ENCODE measurements at regions not wholly inside any gene's neighbourhood (a gene's known extent, or its start where the extent isn't known, plus 50 kb on each side); places are given as distances from the start of the nearest gene placed in this dataset.

DNA sequence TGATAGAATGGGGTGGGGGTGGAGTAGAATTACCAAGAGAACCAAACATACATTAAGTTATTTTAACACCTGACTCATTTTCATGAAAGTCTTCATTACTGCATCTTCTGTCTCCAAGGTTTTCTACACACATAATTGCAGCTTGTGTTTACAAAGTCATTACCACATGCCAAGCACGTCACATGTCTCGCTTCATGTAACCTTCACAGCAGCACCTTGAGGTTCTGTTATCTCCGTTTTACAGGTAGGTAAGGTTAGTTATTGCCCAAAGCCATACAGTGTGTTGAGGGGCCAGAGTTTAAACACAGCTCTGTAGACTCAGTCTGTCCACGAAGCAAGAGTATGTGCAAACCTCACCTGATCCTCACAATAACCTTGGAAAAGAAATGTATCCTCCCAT is 64.3 kb upstream of the RBM19 start:
- TF ChIP-seq, protein P1, sequence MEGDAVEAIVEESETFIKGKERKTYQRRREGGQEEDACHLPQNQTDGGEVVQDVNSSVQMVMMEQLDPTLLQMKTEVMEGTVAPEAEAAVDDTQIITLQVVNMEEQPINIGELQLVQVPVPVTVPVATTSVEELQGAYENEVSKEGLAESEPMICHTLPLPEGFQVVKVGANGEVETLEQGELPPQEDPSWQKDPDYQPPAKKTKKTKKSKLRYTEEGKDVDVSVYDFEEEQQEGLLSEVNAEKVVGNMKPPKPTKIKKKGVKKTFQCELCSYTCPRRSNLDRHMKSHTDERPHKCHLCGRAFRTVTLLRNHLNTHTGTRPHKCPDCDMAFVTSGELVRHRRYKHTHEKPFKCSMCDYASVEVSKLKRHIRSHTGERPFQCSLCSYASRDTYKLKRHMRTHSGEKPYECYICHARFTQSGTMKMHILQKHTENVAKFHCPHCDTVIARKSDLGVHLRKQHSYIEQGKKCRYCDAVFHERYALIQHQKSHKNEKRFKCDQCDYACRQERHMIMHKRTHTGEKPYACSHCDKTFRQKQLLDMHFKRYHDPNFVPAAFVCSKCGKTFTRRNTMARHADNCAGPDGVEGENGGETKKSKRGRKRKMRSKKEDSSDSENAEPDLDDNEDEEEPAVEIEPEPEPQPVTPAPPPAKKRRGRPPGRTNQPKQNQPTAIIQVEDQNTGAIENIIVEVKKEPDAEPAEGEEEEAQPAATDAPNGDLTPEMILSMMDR (IDR thresholded peaks at IDR 0.05) = no peak
- no peak for TF ChIP-seq EZH2 (IDR thresholded peaks at IDR 0.05; ENCODE audit: borderline replicate concordance, insufficient read depth, low read depth, low read length, poor library complexity, severe bottlenecking)

Data from B cell (primary cell).